Mesendoderm (in vitro differentiated cells): ENCODE measurements at regions not wholly inside any gene's neighbourhood (a gene's known extent, or its start where the extent isn't known, plus 50 kb on each side); places are given as distances from the start of the nearest gene placed in this dataset.
"Not testable (repeated sequence)": the region's sequence is repeated elsewhere in the genome, so short reads cannot be mapped to it uniquely, and the experiment has no call there.

Experiments
- DNase-seq: peaks from one replicate; pipeline ENCODE4 v3.0.0; 2013
- H2AK5ac ChIP-seq: 2 replicates; pipeline ENCODE4 v1.6.1; 2013; ENCODE audit warnings: low read length, inconsistent platforms
- H2BK120ac ChIP-seq: 2 replicates; pipeline ENCODE4 v1.6.1; 2013; ENCODE audit warnings: low read depth, mild to moderate bottlenecking, low read length, moderate library complexity, mixed read lengths
- H2BK15ac ChIP-seq: replicated peaks from 2 replicates; pipeline ENCODE4 v1.6.1; 2013; ENCODE audit warnings: low read depth, mild to moderate bottlenecking, moderate library complexity
- H2BK5ac ChIP-seq: 2 replicates; pipeline ENCODE4 v1.6.1; 2013; ENCODE audit warnings: low read length, inconsistent platforms
- H3K18ac ChIP-seq: 2 replicates; pipeline ENCODE4 v1.6.1; 2013; ENCODE audit warnings: mild to moderate bottlenecking, low read length, mixed read lengths
- H3K23ac ChIP-seq: one replicate; pipeline ENCODE4 v1.6.1; 2013; ENCODE audit warnings: low read length
- H3K27ac ChIP-seq: 2 replicates; pipeline ENCODE4 v1.5.1; 2013; ENCODE audit warnings: low read depth, mild to moderate bottlenecking, inconsistent platforms, low read length, moderate library complexity
- H3K27me3 ChIP-seq: 2 replicates; pipeline ENCODE4 v1.6.1; 2013; ENCODE audit warnings: low read length, control low read depth, mild to moderate bottlenecking, inconsistent platforms; ENCODE audit not compliant: insufficient read depth, poor library complexity
- H3K36me3 ChIP-seq: 2 replicates; pipeline ENCODE4 v1.6.1; 2013; ENCODE audit warnings: low read length, inconsistent platforms; ENCODE audit not compliant: control insufficient read depth, insufficient read depth
- H3K4ac ChIP-seq: one replicate; pipeline ENCODE4 v1.6.1; 2013; ENCODE audit warnings: low read depth, mild to moderate bottlenecking, low read length, moderate library complexity
- H3K4me1 ChIP-seq: 2 replicates; pipeline ENCODE4 v1.6.1; 2013; ENCODE audit warnings: low read depth, low read length, inconsistent platforms; ENCODE audit not compliant: control insufficient read depth
- H3K4me2 ChIP-seq: 2 replicates; pipeline ENCODE4 v1.6.1; 2013; ENCODE audit warnings: low read length
- H3K4me3 ChIP-seq: 2 replicates; pipeline ENCODE4 v1.5.1; 2013; ENCODE audit warnings: mild to moderate bottlenecking, low read length
- H3K56ac ChIP-seq: one replicate; pipeline ENCODE4 v1.6.1; 2013; ENCODE audit warnings: low read length
- H3K79me1 ChIP-seq: 2 replicates; pipeline ENCODE4 v1.6.1; 2013; ENCODE audit warnings: low read length, inconsistent platforms
- H3K79me2 ChIP-seq: 2 replicates; pipeline ENCODE4 v1.6.1; 2013; ENCODE audit warnings: mild to moderate bottlenecking, low read length; ENCODE audit not compliant: control insufficient read depth, insufficient read depth
- H3K9ac ChIP-seq: 2 replicates; pipeline ENCODE4 v1.6.1; 2013; ENCODE audit warnings: low read length, inconsistent platforms
- H4K5ac ChIP-seq: one replicate; pipeline ENCODE4 v1.6.1; 2013; ENCODE audit warnings: low read length
- H4K8ac ChIP-seq: one replicate; pipeline ENCODE4 v1.6.1; 2013; ENCODE audit warnings: low read depth, mild to moderate bottlenecking, control low read depth, low read length, moderate library complexity
- WGBS: extraction: QIAGEN DNeasy Blood & Tissue Kit; methylation state at CpG from one replicate; pipeline ENCODE4 v1.1.7; 2013; ENCODE audit warnings: low lambda C conversion rate, missing lambda C conversion rate; ENCODE audit not compliant: insufficient coverage; ENCODE audit errors: extremely low coverage; 5-methylcytosine and 5-hydroxymethylcytosine counted together

GRCh38 chr1:5119366-5120234, 465.2 kb downstream of the AJAP1 start:
- H3K79me1 ChIP-seq, result no peaks in the 10 kb centered on the region
- peak; percentile 83 for DNase-seq
- peaks cover 4% of the 10 kb centered on the region for H3K4me1 ChIP-seq
- peak overlapping the region; percentile 35 for H3K9ac ChIP-seq
- no peak overlapping the region for H2BK15ac ChIP-seq
- H4K8ac ChIP-seq, result no peak overlapping the region
- H3K23ac ChIP-seq, result no peak overlapping the region
- no peaks in the 10 kb centered on the region for H3K79me2 ChIP-seq
- H2BK5ac ChIP-seq, result peak overlapping the region; percentile 40
- H4K5ac ChIP-seq, result no peak overlapping the region
- peak overlapping the region; percentile 36 for H3K27ac ChIP-seq
- no peaks in the 10 kb centered on the region for H3K36me3 ChIP-seq
- H2AK5ac ChIP-seq, result no peak overlapping the region
- H3K4me3 ChIP-seq, result no peak overlapping the region
- no peak overlapping the region for H3K4ac ChIP-seq
- H3K4me2 ChIP-seq, result no peak overlapping the region
- H3K18ac ChIP-seq, result no peak overlapping the region
- no peak overlapping the region for H2BK120ac ChIP-seq
- no peaks in the 10 kb centered on the region for H3K27me3 ChIP-seq
- peak overlapping the region; percentile 66 for H3K56ac ChIP-seq
- WGBS, result no CpG with 5 or more reads among the region's 11 CpGs

GRCh38 chr1:5118771-5119170, 464.4 kb downstream of the AJAP1 start:
- not testable (repeated sequence) for H3K4me2 ChIP-seq, H3K79me2 ChIP-seq, H3K4ac ChIP-seq, H3K56ac ChIP-seq, H2BK120ac ChIP-seq, H4K5ac ChIP-seq, H3K4me1 ChIP-seq, H3K27me3 ChIP-seq, H3K18ac ChIP-seq, H3K79me1 ChIP-seq, H3K23ac ChIP-seq, H3K36me3 ChIP-seq, H3K4me3 ChIP-seq, H3K9ac ChIP-seq, H2BK15ac ChIP-seq, H2BK5ac ChIP-seq, DNase-seq, H4K8ac ChIP-seq, H2AK5ac ChIP-seq
- H3K27ac ChIP-seq, result peak overlapping the region; percentile 62
- WGBS, result no CpG with 5 or more reads among the region's 10 CpGs

GRCh38 chr1:5118292-5118691, 463.9 kb downstream of the AJAP1 start:
- not testable (repeated sequence) for H3K9ac ChIP-seq, H2AK5ac ChIP-seq, H3K4ac ChIP-seq, H2BK15ac ChIP-seq, H3K27ac ChIP-seq, H3K4me2 ChIP-seq, H3K79me2 ChIP-seq, H4K8ac ChIP-seq, H3K36me3 ChIP-seq, H4K5ac ChIP-seq, H3K4me1 ChIP-seq, H3K18ac ChIP-seq, H3K23ac ChIP-seq, H3K56ac ChIP-seq, H3K79me1 ChIP-seq, H2BK120ac ChIP-seq, H2BK5ac ChIP-seq, H3K27me3 ChIP-seq, H3K4me3 ChIP-seq
- DNase-seq, result peak; percentile 28
- WGBS, result no CpG with 5 or more reads among the region's 11 CpGs

GRCh38 chr1:5111581-5111980, 457.2 kb downstream of the AJAP1 start:
- Histone ChIP-seq H2AK5ac (no peak overlapping the region), H3K18ac (no peak overlapping the region), H2BK120ac (no peak overlapping the region), H3K27ac (no peak overlapping the region), H3K9ac (no peak overlapping the region), H2BK5ac (no peak overlapping the region), H4K8ac (no peak overlapping the region), H3K27me3 (no peaks in the 10 kb centered on the region), H3K56ac (no peak overlapping the region), H3K4me3 (no peak overlapping the region), H3K4ac (no peak overlapping the region), H3K4me1 (no peaks in the 10 kb centered on the region), H3K79me2 (no peaks in the 10 kb centered on the region), H4K5ac (no peak overlapping the region), H3K36me3 (no peaks in the 10 kb centered on the region), H2BK15ac (no peak overlapping the region), H3K79me1 (no peaks in the 10 kb centered on the region), H3K4me2 (no peak overlapping the region), H3K23ac (no peak overlapping the region)
- no peak for DNase-seq
- WGBS, result no CpG with 5 or more reads among the region's 2 CpGs

GRCh38 chr1:5110508-5110907, 456.1 kb downstream of the AJAP1 start:
- no peak for DNase-seq
- H3K79me2 ChIP-seq, result no peaks in the 10 kb centered on the region
- no CpG with 5 or more reads among the region's 8 CpGs for WGBS
- H2BK15ac ChIP-seq, result no peak overlapping the region
- H3K18ac ChIP-seq, result no peak overlapping the region
- no peak overlapping the region for H3K4ac ChIP-seq
- no peak overlapping the region for H2BK5ac ChIP-seq
- H3K36me3 ChIP-seq, result no peaks in the 10 kb centered on the region
- H3K23ac ChIP-seq, result no peak overlapping the region
- H3K4me2 ChIP-seq, result no peak overlapping the region
- H2AK5ac ChIP-seq, result no peak overlapping the region
- H2BK120ac ChIP-seq, result no peak overlapping the region
- H3K4me3 ChIP-seq, result no peak overlapping the region
- H3K9ac ChIP-seq, result no peak overlapping the region
- no peaks in the 10 kb centered on the region for H3K79me1 ChIP-seq
- no peak overlapping the region for H4K8ac ChIP-seq
- no peak overlapping the region for H3K56ac ChIP-seq
- H3K4me1 ChIP-seq, result no peaks in the 10 kb centered on the region
- H3K27ac ChIP-seq, result no peak overlapping the region
- no peak overlapping the region for H4K5ac ChIP-seq
- no peaks in the 10 kb centered on the region for H3K27me3 ChIP-seq

GRCh38 chr1:5109633-5110032, 455.2 kb downstream of the AJAP1 start:
- no peak overlapping the region for H2BK15ac ChIP-seq
- H3K79me2 ChIP-seq, result no peaks in the 10 kb centered on the region
- H3K56ac ChIP-seq, result no peak overlapping the region
- no peak overlapping the region for H2BK5ac ChIP-seq
- no peaks in the 10 kb centered on the region for H3K4me1 ChIP-seq
- H3K27ac ChIP-seq, result no peak overlapping the region
- H3K4me3 ChIP-seq, result no peak overlapping the region
- no peak overlapping the region for H3K23ac ChIP-seq
- no peaks in the 10 kb centered on the region for H3K27me3 ChIP-seq
- no peak overlapping the region for H2AK5ac ChIP-seq
- no peaks in the 10 kb centered on the region for H3K36me3 ChIP-seq
- no peak overlapping the region for H3K4me2 ChIP-seq
- no peak overlapping the region for H2BK120ac ChIP-seq
- H4K8ac ChIP-seq, result no peak overlapping the region
- no peak overlapping the region for H3K4ac ChIP-seq
- H3K79me1 ChIP-seq, result no peaks in the 10 kb centered on the region
- no peak overlapping the region for H3K9ac ChIP-seq
- H3K18ac ChIP-seq, result no peak overlapping the region
- no peak overlapping the region for H4K5ac ChIP-seq
- DNase-seq, result no peak
- no CpG with 5 or more reads among the region's 11 CpGs for whole genome bisulfite sequencing
